Natural killer cell (primary cell): ENCODE measurements at regions not wholly inside any gene's neighbourhood (a gene's known extent, or its start where the extent isn't known, plus 50 kb on each side); places are given as distances from the start of the nearest gene placed in this dataset.

Experiments
- ATAC-seq, 3 donors: fragments of 150-1000 bp in 2 of 3; fragments of 200-7000 bp in 1 of 3; cut with Tn5 transposase; 1 replicate in 1 of 3; 2 replicates in 2 of 3; pipeline ENCODE4 v1.10.0; 2021; ENCODE audit warnings: mild to moderate bottlenecking in 2 of 3, moderate library complexity in 2 of 3
- DNase-seq, 2 donors: peaks; one replicate each; pipeline versions ENCODE4 v3.0.0 to v3.0.0-alpha.2; 2013 to 2021; ENCODE audit warnings: mixed read lengths in 1 of 2
- H3K27ac ChIP-seq: one replicate; pipeline ENCODE4 v1.5.1; 2013; ENCODE audit warnings: mild to moderate bottlenecking, low read length
- H3K27me3 ChIP-seq: one replicate; pipeline ENCODE4 v1.6.1; 2013; ENCODE audit warnings: low read length; ENCODE audit not compliant: control insufficient read depth, insufficient read depth
- H3K36me3 ChIP-seq: one replicate; pipeline ENCODE4 v1.6.1; 2013; ENCODE audit warnings: low read length; ENCODE audit not compliant: control insufficient read depth, insufficient read depth
- H3K4me1 ChIP-seq: one replicate; pipeline ENCODE4 v1.6.1; 2013; ENCODE audit warnings: low read length; ENCODE audit not compliant: control insufficient read depth, insufficient read depth
- H3K4me3 ChIP-seq: one replicate; pipeline ENCODE4 v1.5.1; 2013; ENCODE audit warnings: low read length
- H3K9me3 ChIP-seq: one replicate; pipeline ENCODE4 v1.6.1; 2013; ENCODE audit warnings: low read length; ENCODE audit not compliant: control insufficient read depth, insufficient read depth
- H3K27ac Mint-ChIP-seq, 2 donors: one replicate each; pipeline ENCODE4 v1.8.0; 2022; ENCODE audit warnings: mild to moderate bottlenecking in 2 of 2, mixed read lengths in 2 of 2, moderate library complexity in 1 of 2
- H3K27me3 Mint-ChIP-seq, 2 donors: one replicate each; pipeline ENCODE4 v1.8.0; 2022; ENCODE audit warnings: low read depth in 2 of 2, mixed read lengths in 2 of 2
- H3K36me3 Mint-ChIP-seq: one replicate; pipeline ENCODE4 v1.8.0; 2022; ENCODE audit warnings: mixed read lengths
- H3K4me1 Mint-ChIP-seq, 2 donors: one replicate each; pipeline ENCODE4 v1.8.0; 2022; ENCODE audit warnings: mixed read lengths in 2 of 2
- H3K4me3 Mint-ChIP-seq: one replicate; pipeline ENCODE4 v1.8.0; 2022; ENCODE audit warnings: mild to moderate bottlenecking, moderate library complexity, mixed read lengths
- H3K9me3 Mint-ChIP-seq, 2 donors: one replicate each; pipeline ENCODE4 v1.8.0; 2022; ENCODE audit warnings: mixed read lengths in 2 of 2
- WGBS: methylation state at CpG from one replicate; pipeline ENCODE4 v1.1.7; 2013; ENCODE audit warnings: missing lambda C conversion rate; ENCODE audit not compliant: insufficient coverage; 5-methylcytosine and 5-hydroxymethylcytosine counted together
- intact Hi-C: fragments of 100-400 bp; cut with micrococcal nuclease; formaldehyde crosslinking; loops from one replicate; pipeline ENCODE4 v1.14.2; 2022
- TF ChIP-seq, protein P1 (sequence below): fragments of 200-600 bp; IDR thresholded peaks from one replicate; pipeline ENCODE4 v1.8.0; 2022; ENCODE audit warnings: antibody characterized with exemption

GRCh38 chr15:29465196-29465595 is 195.6 kb upstream of the NSMCE3 start:
- DNase-seq (no peak), ATAC-seq (no peak)
- TF ChIP-seq, protein P1, sequence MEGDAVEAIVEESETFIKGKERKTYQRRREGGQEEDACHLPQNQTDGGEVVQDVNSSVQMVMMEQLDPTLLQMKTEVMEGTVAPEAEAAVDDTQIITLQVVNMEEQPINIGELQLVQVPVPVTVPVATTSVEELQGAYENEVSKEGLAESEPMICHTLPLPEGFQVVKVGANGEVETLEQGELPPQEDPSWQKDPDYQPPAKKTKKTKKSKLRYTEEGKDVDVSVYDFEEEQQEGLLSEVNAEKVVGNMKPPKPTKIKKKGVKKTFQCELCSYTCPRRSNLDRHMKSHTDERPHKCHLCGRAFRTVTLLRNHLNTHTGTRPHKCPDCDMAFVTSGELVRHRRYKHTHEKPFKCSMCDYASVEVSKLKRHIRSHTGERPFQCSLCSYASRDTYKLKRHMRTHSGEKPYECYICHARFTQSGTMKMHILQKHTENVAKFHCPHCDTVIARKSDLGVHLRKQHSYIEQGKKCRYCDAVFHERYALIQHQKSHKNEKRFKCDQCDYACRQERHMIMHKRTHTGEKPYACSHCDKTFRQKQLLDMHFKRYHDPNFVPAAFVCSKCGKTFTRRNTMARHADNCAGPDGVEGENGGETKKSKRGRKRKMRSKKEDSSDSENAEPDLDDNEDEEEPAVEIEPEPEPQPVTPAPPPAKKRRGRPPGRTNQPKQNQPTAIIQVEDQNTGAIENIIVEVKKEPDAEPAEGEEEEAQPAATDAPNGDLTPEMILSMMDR, result no peak
- Mint-ChIP-seq H3K4me1 (no peaks in the 10 kb centered on the region), H3K9me3 (no peaks in the 10 kb centered on the region), H3K27me3 (peaks cover 6 to 14% of the 10 kb centered on the region in 2 donors), H3K36me3 (no peaks in the 10 kb centered on the region), H3K27ac (no peak overlapping the region), H3K4me3 (no peak overlapping the region)
- H3K27ac ChIP-seq, result no peak overlapping the region
- H3K4me1 ChIP-seq, result no peaks in the 10 kb centered on the region
- 62% methylated on average over 3 of the region's 3 CpGs for WGBS
- H3K9me3 ChIP-seq, result no peaks in the 10 kb centered on the region
- H3K36me3 ChIP-seq, result no peaks in the 10 kb centered on the region
- intact Hi-C loops, result no loop called here
- H3K27me3 ChIP-seq, result no peaks in the 10 kb centered on the region
- no peak overlapping the region for H3K4me3 ChIP-seq

DNA sequence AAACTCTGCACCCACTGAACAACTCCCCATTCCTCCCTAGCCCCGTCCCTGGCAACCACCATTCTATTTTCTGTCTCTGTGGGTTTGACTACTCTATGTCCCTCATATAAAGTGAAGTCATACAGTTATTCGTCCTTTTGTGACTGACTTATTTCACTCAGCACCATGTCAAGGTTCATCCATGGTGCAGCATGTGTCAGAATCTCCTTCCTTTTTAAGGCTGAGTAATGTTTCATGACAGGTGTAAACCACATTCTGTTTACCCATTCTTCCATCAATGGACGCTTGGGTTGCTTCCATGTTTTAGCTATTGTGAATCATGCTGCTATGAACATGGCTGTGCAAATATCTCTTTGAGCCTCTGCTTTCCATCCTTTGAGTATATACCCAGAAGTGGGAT is 192.3 kb upstream of the NSMCE3 start:
- no peaks in the 10 kb centered on the region for H3K36me3 Mint-ChIP-seq
- peaks cover 6 to 15% of the 10 kb centered on the region in 2 donors for H3K27me3 Mint-ChIP-seq
- ATAC-seq (no peak), DNase-seq (no peak)
- no peaks in the 10 kb centered on the region for H3K27me3 ChIP-seq
- intact Hi-C loops, result no loop called here
- H3K4me1 Mint-ChIP-seq, result no peaks in the 10 kb centered on the region
- no peak overlapping the region for H3K4me3 ChIP-seq
- H3K36me3 ChIP-seq, result no peaks in the 10 kb centered on the region
- H3K9me3 ChIP-seq, result no peaks in the 10 kb centered on the region
- H3K27ac ChIP-seq, result no peak overlapping the region
- H3K4me1 ChIP-seq, result no peaks in the 10 kb centered on the region
- 52% methylated on average over 3 of the region's 3 CpGs for WGBS
- no peak overlapping the region for H3K4me3 Mint-ChIP-seq
- TF ChIP-seq, protein P1, result no peak
- H3K27ac Mint-ChIP-seq, result no peak overlapping the region
- no peaks in the 10 kb centered on the region for H3K9me3 Mint-ChIP-seq

DNA sequence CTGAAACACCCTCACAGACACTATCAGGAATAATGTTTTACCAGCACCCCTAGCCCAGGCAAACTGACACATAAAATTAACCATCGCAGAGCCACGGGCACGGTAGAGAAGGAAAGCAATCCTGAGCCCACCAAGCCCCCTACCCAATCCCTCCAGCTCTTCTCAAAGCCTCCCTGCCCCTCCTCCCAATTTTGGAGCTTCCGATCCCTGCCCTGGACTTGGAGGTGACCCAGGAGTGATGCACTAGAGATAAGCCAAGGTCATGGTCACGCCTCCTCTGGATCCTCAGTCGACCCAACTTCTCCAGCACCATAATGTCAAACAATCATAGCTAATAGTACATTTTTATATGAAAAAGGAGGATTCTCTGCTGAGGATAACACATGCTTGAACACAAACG is 188.7 kb upstream of the NSMCE3 start:
- no peaks in the 10 kb centered on the region for H3K27me3 ChIP-seq
- no peaks in the 10 kb centered on the region for H3K9me3 ChIP-seq
- H3K27ac Mint-ChIP-seq, result no peak overlapping the region
- TF ChIP-seq, protein P1, result no peak
- peaks cover 5 to 12% of the 10 kb centered on the region in 2 donors for H3K27me3 Mint-ChIP-seq
- peaks cover 1% of the 10 kb centered on the region for H3K4me1 ChIP-seq
- no peaks in the 10 kb centered on the region for H3K36me3 ChIP-seq
- no peak overlapping the region for H3K4me3 ChIP-seq
- intact Hi-C loops, result no loop called here
- no peak overlapping the region for H3K4me3 Mint-ChIP-seq
- no peaks in the 10 kb centered on the region for H3K9me3 Mint-ChIP-seq
- DNase-seq (no peak), ATAC-seq (no peak)
- peaks cover 5 to 6% of the 10 kb centered on the region in 2 donors for H3K4me1 Mint-ChIP-seq
- no peak overlapping the region for H3K27ac ChIP-seq
- H3K36me3 Mint-ChIP-seq, result no peaks in the 10 kb centered on the region
- 81% methylated on average over 7 of the region's 7 CpGs for WGBS

GRCh38 chr15:29457729-29458128 is 188.1 kb upstream of the NSMCE3 start:
- no peak for DNase-seq
- Mint-ChIP-seq H3K4me1 (peaks cover 11 to 12% of the 10 kb centered on the region in 2 donors), H3K27ac (no peak overlapping the region), H3K4me3 (no peak overlapping the region), H3K9me3 (no peaks in the 10 kb centered on the region), H3K36me3 (no peaks in the 10 kb centered on the region), H3K27me3 (peaks cover 5 to 8% of the 10 kb centered on the region in 2 donors)
- H3K36me3 ChIP-seq, result no peaks in the 10 kb centered on the region
- H3K9me3 ChIP-seq, result no peaks in the 10 kb centered on the region
- no peak overlapping the region for H3K4me3 ChIP-seq
- 84% methylated on average over 6 of the region's 6 CpGs for WGBS
- H3K27ac ChIP-seq, result no peak overlapping the region
- no peaks in the 10 kb centered on the region for H3K27me3 ChIP-seq
- intact Hi-C loops, result no loop called here
- no peak for ATAC-seq
- TF ChIP-seq, protein P1, result no peak
- peaks cover 7% of the 10 kb centered on the region for H3K4me1 ChIP-seq
